OCI-LY3 (cell line): ENCODE measurements at regions not wholly inside any gene's neighbourhood (a gene's known extent, or its start where the extent isn't known, plus 50 kb on each side); places are given as distances from the start of the nearest gene placed in this dataset.

ENCODE experiments used
- CTCF ChIP-seq: fragments of 200-600, 300-600 bp; sonication (generic); IDR thresholded peaks from 2 replicates; pipeline ENCODE4 v1.5.1; 2014; ENCODE audit warnings: antibody characterized with exemption, low read length, low read depth
- EZH2phosphoT487 ChIP-seq: fragments of 200-600 bp; shearing (Covaris generic); IDR thresholded peaks from 2 replicates; pipeline ENCODE4 v1.6.1; 2018; ENCODE audit warnings: antibody characterized with exemption, mixed run types, low read depth

DNA sequence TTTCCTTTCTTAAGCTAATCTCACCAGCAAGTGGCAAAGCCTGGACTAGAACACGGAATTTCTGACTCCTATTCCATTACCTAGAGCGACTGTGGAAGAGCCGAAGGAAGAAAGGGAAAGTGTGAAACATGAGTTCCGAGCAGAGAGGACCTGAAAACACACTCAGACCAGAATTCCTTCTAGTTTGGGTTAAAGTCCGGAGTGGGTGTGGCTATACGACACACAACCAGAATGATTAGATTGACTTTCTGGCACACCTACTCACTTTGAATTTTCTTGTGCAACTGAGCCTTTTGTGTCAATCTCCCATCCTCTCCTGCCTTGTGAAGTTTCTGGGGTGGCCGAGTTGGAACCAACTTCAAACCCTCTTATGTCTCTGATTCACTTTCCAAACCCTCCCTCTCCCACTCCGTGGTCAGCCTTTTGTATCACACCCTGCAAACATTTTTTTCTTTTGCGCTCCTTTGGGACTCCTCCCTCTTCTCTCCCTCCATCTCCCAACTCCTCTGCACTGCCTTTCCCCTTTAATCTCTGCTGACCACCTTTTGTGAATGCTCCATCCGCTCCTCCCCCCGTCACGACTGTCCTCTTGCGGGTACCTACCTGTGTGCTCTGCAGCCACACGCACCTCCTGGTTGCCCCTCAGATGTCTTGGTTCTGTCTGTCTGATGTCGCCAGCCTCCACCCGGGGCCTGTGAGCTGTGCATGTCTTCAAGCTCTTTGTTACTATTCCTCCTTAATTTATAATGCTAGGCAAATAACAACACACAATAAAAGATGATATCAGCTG is 86.3 kb upstream of the BLID start:
- TF ChIP-seq CTCF (no peak), EZH2phosphoT487 (no peak)
